Heart left ventricle (tissue), 16 donors: ENCODE measurements at regions not wholly inside any gene's neighbourhood (a gene's known extent, or its start where the extent isn't known, plus 50 kb on each side); places are given as distances from the start of the nearest gene placed in this dataset.

ENCODE experiments used
- ATAC-seq, 4 donors: fragments of 200-7000 bp; cut with Tn5 transposase; one replicate each; pipeline ENCODE4 v1.9.1; 2020 to 2022; ENCODE audit warnings: moderate library complexity in 4 of 4, mild to moderate bottlenecking in 3 of 4, moderate number of reproducible peaks in 1 of 4
- DNase-seq, 5 donors: peaks; one replicate each; pipeline ENCODE4 v3.0.0-alpha.2; 2020
- H3K27ac ChIP-seq, 12 donors: fragments of 200-600 bp; sonication (generic) in 4 of 12; one replicate each; pipeline versions ENCODE4 v1.5.0 to v1.8.0; 2016 to 2022; ENCODE audit warnings: mild to moderate bottlenecking in 2 of 12
- H3K27me3 ChIP-seq, 9 donors: fragments of 200-600 bp; sonication (generic) in 2 of 9; one replicate each; pipeline versions ENCODE4 v1.5.1 to v1.8.0; 2016 to 2022; ENCODE audit warnings: mild to moderate bottlenecking in 3 of 9
- H3K36me3 ChIP-seq, 9 donors: fragments of 200-600 bp; sonication (generic) in 2 of 9; one replicate each; pipeline versions ENCODE4 v1.5.0 to v1.8.0; 2018 to 2022; ENCODE audit warnings: mild to moderate bottlenecking in 2 of 9
- H3K4me1 ChIP-seq, 12 donors: fragments of 200-600 bp; sonication (generic) in 4 of 12; one replicate each; pipeline versions ENCODE4 v1.5.0 to v1.8.0; 2016 to 2022; ENCODE audit warnings: mild to moderate bottlenecking in 3 of 12
- H3K4me3 ChIP-seq, 12 donors: fragments of 200-600 bp; sonication (generic) in 4 of 12; one replicate each; pipeline versions ENCODE4 v1.5.0 to v1.8.0; 2017 to 2022; ENCODE audit warnings: mild to moderate bottlenecking in 9 of 12, moderate library complexity in 4 of 12
- H3K9me3 ChIP-seq, 12 donors: fragments of 200-600 bp; sonication (generic) in 4 of 12; one replicate each; pipeline versions ENCODE4 v1.5.0 to v1.8.0; 2016 to 2022; ENCODE audit warnings: mild to moderate bottlenecking in 1 of 12
- POLR2A ChIP-seq, 2 donors: fragments of 450-650 bp; IDR thresholded peaks; one replicate each; pipeline ENCODE4 v1.6.1; 2017; ENCODE audit warnings: antibody characterized with exemption in 2 of 2, mild to moderate bottlenecking in 2 of 2, moderate library complexity in 2 of 2
- WGBS, 4 donors: extraction: QIAGEN DNeasy Blood & Tissue Kit in 2 of 4; methylation state at CpG; one replicate each; pipeline versions ENCODE4 v1.1.5 to v1.1.7; 2013 to 2018; 5-methylcytosine and 5-hydroxymethylcytosine counted together
- intact Hi-C, 10 donors: fragments of 100-400 bp; cut with DNase I; formaldehyde crosslinking; loops; one replicate each; pipeline versions ENCODE4 v1.11.1 to v1.14.2; 2022
- TF ChIP-seq, protein P1 (sequence below), 12 donors: fragments of 200-600 bp; sonication (generic) in 4 of 12; IDR thresholded peaks; one replicate each; pipeline versions ENCODE4 v1.5.0 to v1.8.0; 2018 to 2022; ENCODE audit warnings: antibody characterized with exemption in 12 of 12, mild to moderate bottlenecking in 5 of 12
- donor health status: ischemic (EF 13 %, LVEDD 7.1; RV severe dilation, severe dysfunction).
- donor health status: healthy with polysubstance abuse.
- donor health status: DM: no; HTN: yes; CAD: no.
- donor health status: DM: no; HTN: no; CAD: no.
- donor health status: ischemic (EF 25% LVEDD 6.9; RV normal size, moderate dysfunction).
- donor health status: ischemic (EF 25% LVEDD 5.7; RV mildly dilated, moderate dysfunction).
- donor health status: healthy.
- donor health status: DM: yes; HTN: yes; CAD: no.
- donor health status: ischemic (EF 35%, LVEDD 5.7; RV mildly dilated, moderate dysfunction).
- donor health status: nonischemic (EF 11% LVEDD 7.7; RV severe dilation, severe dysfunction).
- donor health status: DM: yes; HTN: yes; CAD: no.
- donor health status: PGD.
- donor health status: ischemic (EF 29% LVEDD 5.4; RV normal size, mild dysfunction).
- donor health status: nonischemic (EF 23%, LVEDD 6.1; RV moderate dilation, normal function).

- Histone ChIP-seq H3K27ac (no peak overlapping the region), H3K36me3 (no peaks in the 10 kb centered on the region), H3K27me3 (no peaks in the 10 kb centered on the region), H3K4me1 (no peaks in the 10 kb centered on the region), H3K4me3 (no peak overlapping the region), H3K9me3 (no peaks in the 10 kb centered on the region)
- TF ChIP-seq, protein P1, sequence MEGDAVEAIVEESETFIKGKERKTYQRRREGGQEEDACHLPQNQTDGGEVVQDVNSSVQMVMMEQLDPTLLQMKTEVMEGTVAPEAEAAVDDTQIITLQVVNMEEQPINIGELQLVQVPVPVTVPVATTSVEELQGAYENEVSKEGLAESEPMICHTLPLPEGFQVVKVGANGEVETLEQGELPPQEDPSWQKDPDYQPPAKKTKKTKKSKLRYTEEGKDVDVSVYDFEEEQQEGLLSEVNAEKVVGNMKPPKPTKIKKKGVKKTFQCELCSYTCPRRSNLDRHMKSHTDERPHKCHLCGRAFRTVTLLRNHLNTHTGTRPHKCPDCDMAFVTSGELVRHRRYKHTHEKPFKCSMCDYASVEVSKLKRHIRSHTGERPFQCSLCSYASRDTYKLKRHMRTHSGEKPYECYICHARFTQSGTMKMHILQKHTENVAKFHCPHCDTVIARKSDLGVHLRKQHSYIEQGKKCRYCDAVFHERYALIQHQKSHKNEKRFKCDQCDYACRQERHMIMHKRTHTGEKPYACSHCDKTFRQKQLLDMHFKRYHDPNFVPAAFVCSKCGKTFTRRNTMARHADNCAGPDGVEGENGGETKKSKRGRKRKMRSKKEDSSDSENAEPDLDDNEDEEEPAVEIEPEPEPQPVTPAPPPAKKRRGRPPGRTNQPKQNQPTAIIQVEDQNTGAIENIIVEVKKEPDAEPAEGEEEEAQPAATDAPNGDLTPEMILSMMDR (IDR thresholded peaks at IDR 0.05): no peak
- no peak for TF ChIP-seq POLR2A (IDR thresholded peaks at IDR 0.05)
- ATAC-seq (no peak), DNase-seq (no peak)
- intact Hi-C loops: no loop called here
Observed at GRCh38 chr1:190759807-190760206, 282.1 kb upstream of the BRINP3 start.

- Histone ChIP-seq H3K4me1 (no peaks in the 10 kb centered on the region), H3K27ac (no peak overlapping the region), H3K9me3 (no peaks in the 10 kb centered on the region), H3K36me3 (no peaks in the 10 kb centered on the region), H3K27me3 (no peaks in the 10 kb centered on the region), H3K4me3 (no peak overlapping the region)
- TF ChIP-seq POLR2A (IDR thresholded peaks at IDR 0.05): no peak
- TF ChIP-seq, protein P1 (IDR thresholded peaks at IDR 0.05): no peak
- intact Hi-C loops: no loop called here
- ATAC-seq: no peak
- WGBS, 4 donors: 68 to 86% (median 82%) methylated on average over 3 of the region's 3 CpGs
- no peak for DNase-seq
Observed at GRCh38 chr1:190762325-190762724, 284.7 kb upstream of the BRINP3 start.

DNA sequence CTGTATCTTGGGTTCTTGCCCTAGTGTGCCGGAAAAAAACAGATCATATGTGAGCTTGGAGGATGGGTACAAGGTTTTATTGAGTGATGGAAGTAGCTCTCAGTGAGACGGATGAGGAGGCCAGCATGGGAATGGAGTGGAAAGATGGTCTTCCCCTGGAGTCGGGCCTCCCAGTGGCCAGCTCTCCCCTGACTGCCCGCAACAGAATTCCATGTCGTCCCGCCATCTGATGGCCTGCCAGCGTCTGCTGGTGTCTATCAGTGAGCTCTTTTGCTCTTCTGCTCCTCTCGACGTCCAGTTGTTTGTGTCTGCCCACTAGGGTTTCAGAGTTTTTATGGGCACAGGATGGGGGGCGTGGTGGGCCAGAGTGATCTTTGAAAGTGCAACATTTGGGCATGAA, 315.2 kb upstream of the BRINP3 start:
- DNase-seq: no peak
- H3K4me1 ChIP-seq: no peaks in the 10 kb centered on the region
- intact Hi-C loops: no loop called here
- TF ChIP-seq, protein P1 (IDR thresholded peaks at IDR 0.05): no peak
- TF ChIP-seq POLR2A (IDR thresholded peaks at IDR 0.05): no peak
- ATAC-seq: no peak
- WGBS, 4 donors: 86 to 91% (median 89%) methylated on average over 10 of the region's 10 CpGs
- peaks cover 0 to 3% (median 0%) of the 10 kb centered on the region in 12 donors for H3K9me3 ChIP-seq
- H3K27ac ChIP-seq: no peak overlapping the region
- no peak overlapping the region for H3K4me3 ChIP-seq
- H3K36me3 ChIP-seq: no peaks in the 10 kb centered on the region
- no peaks in the 10 kb centered on the region for H3K27me3 ChIP-seq

DNA sequence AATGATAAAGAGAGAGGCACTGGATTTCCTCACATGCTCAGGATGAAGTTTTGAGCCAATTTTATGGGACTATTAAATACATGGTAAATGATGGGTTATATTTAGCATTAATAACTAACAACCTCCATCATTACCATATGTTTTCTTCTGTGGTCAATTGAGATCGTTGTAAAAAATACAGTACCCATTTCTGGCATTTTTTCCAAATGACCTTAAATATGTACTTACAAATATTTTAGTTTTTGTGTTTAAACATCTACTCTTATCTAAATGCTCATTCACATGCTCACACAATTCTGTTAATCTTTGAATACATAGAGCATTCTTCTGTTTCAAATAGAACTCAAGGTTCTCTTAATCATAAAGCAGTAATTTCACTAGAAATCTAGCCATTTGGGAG, 330.0 kb upstream of the BRINP3 start:
- 47 to 72% (median 68%) methylated on average over 1 of the region's 1 CpG for whole genome bisulfite sequencing, 4 donors
- TF ChIP-seq, protein P1 (IDR thresholded peaks at IDR 0.05): no peak
- no peak for TF ChIP-seq POLR2A (IDR thresholded peaks at IDR 0.05)
- ATAC-seq: no peak

More for the DNA sequence above, 330.0 kb upstream of the BRINP3 start:
- Histone ChIP-seq H3K4me1 (no peaks in the 10 kb centered on the region), H3K9me3 (peaks cover 0 to 14% (median 0%) of the 10 kb centered on the region in 12 donors), H3K4me3 (no peak overlapping the region), H3K27ac (no peak overlapping the region), H3K36me3 (no peaks in the 10 kb centered on the region), H3K27me3 (no peaks in the 10 kb centered on the region)
- intact Hi-C loops: no loop called here
- DNase-seq: no peak
